ENCODE measurements at regions not wholly inside any gene's neighbourhood (a gene's known extent, or its start where the extent isn't known, plus 50 kb on each side); places are given as distances from the start of the nearest gene placed in this dataset.
A peak's percentile ranks its signal among the peaks of the same experiment; 100 is the strongest.

DNA sequence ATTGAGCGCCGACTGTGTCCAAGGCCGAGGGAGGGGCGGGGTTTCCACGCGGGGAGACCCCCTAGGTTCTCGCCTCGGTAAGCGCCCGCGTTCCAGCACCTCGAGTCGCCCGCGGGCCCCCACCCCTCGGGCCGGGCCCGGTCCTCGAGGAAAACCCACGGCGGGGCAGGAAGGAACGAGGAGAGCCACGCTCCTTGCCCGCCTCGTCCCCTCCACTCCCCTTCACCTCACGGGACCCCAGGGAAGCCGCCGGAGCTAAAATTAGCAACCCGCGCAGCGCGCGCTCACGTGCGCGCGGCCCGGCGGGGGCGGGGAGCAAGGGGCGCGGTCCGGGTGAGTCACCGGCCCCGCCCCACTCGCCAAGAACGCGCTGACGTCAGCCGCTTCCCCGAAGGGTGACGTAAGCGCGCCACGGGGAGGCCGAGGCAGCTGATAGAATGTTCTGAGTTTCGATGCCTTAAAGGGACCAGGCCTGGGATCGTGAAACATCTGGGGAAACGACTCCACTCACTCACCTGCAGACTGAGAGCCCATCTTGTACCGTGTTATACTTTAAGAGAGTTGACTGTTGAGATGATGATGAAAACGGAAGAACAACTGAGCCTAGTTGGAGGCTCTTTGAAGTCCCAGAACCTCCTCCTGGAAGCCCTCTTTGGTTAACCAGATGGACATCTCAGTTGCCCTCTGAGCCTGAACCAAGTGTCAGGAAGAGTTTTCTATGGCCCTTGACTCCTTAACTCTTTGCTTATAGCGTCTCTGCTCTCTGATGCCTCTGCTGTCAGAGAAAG lies 49.7 kb upstream of the ATF3 start:
- DNase-seq (ENCODE audit: low read depth): peak; percentile 74

Measured in CMK (cell line).